H1 (cell line): ENCODE measurements at regions not wholly inside any gene's neighbourhood (a gene's known extent, or its start where the extent isn't known, plus 50 kb on each side); places are given as distances from the start of the nearest gene placed in this dataset.

ENCODE experiments used
- CTCF ChIA-PET: fragments of 300-600 bp; sonication (Branson Sonifier 250); formaldehyde crosslinking; loops from one replicate; lab custom pipeline; 2021; ENCODE audit not compliant: partially characterized antibody; lab: Charles Lee
- POLR2A ChIA-PET: fragments of 300-600 bp; sonication (Branson Sonifier 250); formaldehyde crosslinking; loops from one replicate; lab custom pipeline; 2021; ENCODE audit warnings: inconsistent platforms; ENCODE audit not compliant: partially characterized antibody; lab: Charles Lee
- DNase-seq, 2 experiments: peaks; one replicate each; pipeline versions ENCODE4 v3.0.0 to v3.0.0-alpha.2; 2010 to 2022; ENCODE audit warnings: low spot score in 2 of 2, low read depth in 1 of 2, mixed read lengths in 1 of 2
- FAIRE-seq: peaks from 2 replicates; lab custom pipeline; 2011; peaks lifted over from hg19 to GRCh38; lab: Jason Lieb, UNC
- H2AFZ ChIP-seq: 2 replicates; pipeline ENCODE4 v1.8.1; 2012; ENCODE audit warnings: low read length, inconsistent platforms
- H2AK5ac ChIP-seq: 2 replicates; pipeline ENCODE4 v1.6.1; 2013; ENCODE audit warnings: low read depth, low read length
- H2BK120ac ChIP-seq: replicated peaks from 2 replicates; pipeline ENCODE3; 2013; ENCODE audit warnings: low read depth, low read length, inconsistent platforms
- H2BK12ac ChIP-seq: 2 replicates; pipeline ENCODE4 v1.6.1; 2013; ENCODE audit warnings: low read depth, low read length
- H2BK15ac ChIP-seq: 2 replicates; pipeline ENCODE4 v1.6.1; 2013; ENCODE audit warnings: low read length
- H2BK20ac ChIP-seq: 2 replicates; pipeline ENCODE4 v1.6.1; 2013; ENCODE audit warnings: low read length
- H2BK5ac ChIP-seq: 2 replicates; pipeline ENCODE4 v1.6.1; 2013; ENCODE audit warnings: low read depth, low read length
- H3K14ac ChIP-seq: 2 replicates; pipeline ENCODE4 v1.6.1; 2013; ENCODE audit warnings: inconsistent platforms; ENCODE audit not compliant: insufficient read length
- H3K18ac ChIP-seq: 2 replicates; pipeline ENCODE4 v1.6.1; 2013; ENCODE audit warnings: low read length; ENCODE audit errors: extremely low read depth
- H3K23ac ChIP-seq: 2 replicates; pipeline ENCODE4 v1.6.1; 2013; ENCODE audit warnings: inconsistent platforms; ENCODE audit not compliant: insufficient read length
- H3K23me2 ChIP-seq: 2 replicates; pipeline ENCODE4 v1.6.1; 2013; ENCODE audit warnings: low read depth, low read length
- H3K27ac ChIP-seq: 2 replicates; pipeline ENCODE4 v1.6.1; 2011; ENCODE audit warnings: low read depth, low read length, inconsistent platforms
- H3K27me3 ChIP-seq, 4 experiments: replicated peaks in 1 of 4; 1 replicate in 1 of 4; 2 replicates in 3 of 4; pipeline versions ENCODE4 v1.6.1 to v1.8.1; 2011 to 2013; ENCODE audit warnings: low read length in 3 of 4, mild to moderate bottlenecking in 3 of 4, inconsistent platforms in 2 of 4, mixed read lengths in 2 of 4, moderate library complexity in 1 of 4; ENCODE audit not compliant: control insufficient read depth in 3 of 4, insufficient read depth in 3 of 4; ENCODE audit errors: extremely low read depth in 1 of 4
- H3K36me3 ChIP-seq, 4 experiments: 2 replicates each; pipeline versions ENCODE4 v1.6.1 to v1.8.1; 2011 to 2013; ENCODE audit warnings: mild to moderate bottlenecking in 4 of 4, low read length in 3 of 4, moderate library complexity in 2 of 4, control low read depth in 1 of 4, inconsistent platforms in 1 of 4; ENCODE audit not compliant: insufficient read depth in 4 of 4, control insufficient read depth in 2 of 4
- H3K4ac ChIP-seq: replicated peaks from 2 replicates; pipeline ENCODE3; 2013; ENCODE audit warnings: low read length, low read depth, mixed read lengths, inconsistent platforms; ENCODE audit not compliant: insufficient read length
- H3K4me1 ChIP-seq, 4 experiments: replicated peaks in 1 of 4; 1 replicate in 1 of 4; 2 replicates in 3 of 4; pipeline versions ENCODE4 v1.6.1 to v1.8.1; 2011 to 2013; ENCODE audit warnings: low read length in 3 of 4, inconsistent platforms in 2 of 4, mixed read lengths in 1 of 4; ENCODE audit not compliant: insufficient read depth in 4 of 4, control insufficient read depth in 3 of 4
- H3K4me2 ChIP-seq, 2 experiments: 2 replicates each; pipeline versions ENCODE4 v1.6.1 to v1.8.1; 2011 to 2013; ENCODE audit warnings: low read depth in 2 of 2, low read length in 2 of 2, control low read depth in 1 of 2, inconsistent platforms in 1 of 2, mild to moderate bottlenecking in 1 of 2; ENCODE audit not compliant: insufficient read depth in 1 of 2
- H3K4me3 ChIP-seq, 4 experiments: fragments of 200-600, 300-600 bp in 1 of 4; sonication (generic), shearing (Covaris generic), sonication (Bioruptor Twin) in 1 of 4; 2 replicates each; pipeline versions ENCODE4 v1.5.1 to v1.8.1; 2011 to 2016; ENCODE audit warnings: low read length in 4 of 4, low read depth in 3 of 4, control low read depth in 2 of 4, inconsistent platforms in 2 of 4, mild to moderate bottlenecking in 2 of 4, mixed read lengths in 1 of 4, moderate library complexity in 1 of 4; ENCODE audit not compliant: insufficient read depth in 2 of 4; ENCODE audit errors: extremely low read depth in 1 of 4
- H3K56ac ChIP-seq: replicated peaks from 2 replicates; pipeline ENCODE3; 2013; ENCODE audit warnings: low read depth, mild to moderate bottlenecking, mixed read lengths, low read length, inconsistent platforms; ENCODE audit not compliant: insufficient read length
- H3K79me1 ChIP-seq: 2 replicates; pipeline ENCODE4 v1.6.1; 2013; ENCODE audit warnings: low read depth, low read length, control low read depth
- H3K79me2 ChIP-seq, 2 experiments: 2 replicates each; pipeline versions ENCODE4 v1.6.1 to v1.8.1; 2012 to 2013; ENCODE audit warnings: low read length in 2 of 2, mild to moderate bottlenecking in 2 of 2, inconsistent platforms in 1 of 2; ENCODE audit not compliant: insufficient read depth in 2 of 2, control insufficient read depth in 1 of 2
- H3K9ac ChIP-seq, 4 experiments: replicated peaks in 1 of 4; 1 replicate in 1 of 4; 2 replicates in 3 of 4; pipeline versions ENCODE4 v1.6.1 to v1.8.1; 2011 to 2013; ENCODE audit warnings: low read depth in 3 of 4, low read length in 3 of 4, control low read depth in 2 of 4, mild to moderate bottlenecking in 2 of 4, moderate library complexity in 2 of 4, inconsistent platforms in 1 of 4; ENCODE audit errors: extremely low read depth in 1 of 4
- H3K9me3 ChIP-seq, 2 experiments: 2 replicates each; pipeline versions ENCODE4 v1.6.1 to v1.8.1; 2012 to 2013; ENCODE audit warnings: mild to moderate bottlenecking in 2 of 2, moderate library complexity in 2 of 2, control low read depth in 1 of 2, inconsistent platforms in 1 of 2, low read depth in 1 of 2, low read length in 1 of 2, mixed read lengths in 1 of 2; ENCODE audit not compliant: insufficient read depth in 2 of 2
- H4K20me1 ChIP-seq, 2 experiments: replicated peaks in 1 of 2; 2 replicates each; pipeline versions ENCODE3 to v1.8.1; 2011 to 2013; ENCODE audit warnings: inconsistent platforms in 2 of 2, low read length in 2 of 2, mild to moderate bottlenecking in 1 of 2; ENCODE audit not compliant: insufficient read depth in 2 of 2, control insufficient read depth in 1 of 2
- H4K5ac ChIP-seq: 2 replicates; pipeline ENCODE4 v1.6.1; 2013; ENCODE audit warnings: low read length, low read depth, mixed read lengths, inconsistent platforms; ENCODE audit not compliant: insufficient read length
- H4K8ac ChIP-seq: 2 replicates; pipeline ENCODE4 v1.8.0; 2013; ENCODE audit warnings: mild to moderate bottlenecking, moderate library complexity, low read length, inconsistent platforms; ENCODE audit not compliant: insufficient read depth; ENCODE audit errors: extremely low read depth
- H4K91ac ChIP-seq: replicated peaks from 2 replicates; pipeline ENCODE3; 2013; ENCODE audit warnings: low read length, mixed read lengths, inconsistent platforms; ENCODE audit not compliant: insufficient read length
- ATF3 ChIP-seq: IDR thresholded peaks from 2 replicates; pipeline ENCODE4 v1.6.1; 2011; ENCODE audit warnings: low read depth, mild to moderate bottlenecking, low read length; ENCODE audit not compliant: insufficient read depth
- CTCF ChIP-seq, 3 experiments: IDR thresholded peaks; 1 replicate in 2 of 3; 2 replicates in 1 of 3; pipeline versions ENCODE4 v1.5.1 to v1.6.1; 2011; ENCODE audit warnings: low read length in 3 of 3, mild to moderate bottlenecking in 3 of 3, inconsistent platforms in 2 of 3, low read depth in 1 of 3, moderate library complexity in 1 of 3; ENCODE audit not compliant: insufficient read depth in 1 of 3; ENCODE audit errors: control extremely low read depth in 1 of 3
- GABPA ChIP-seq: IDR thresholded peaks from 2 replicates; pipeline ENCODE4 v1.6.1; 2011; ENCODE audit warnings: mild to moderate bottlenecking, low read length, moderate library complexity, borderline replicate concordance; ENCODE audit not compliant: insufficient read depth
- GTF2F1 ChIP-seq: IDR thresholded peaks from 2 replicates; pipeline ENCODE4 v1.6.1; 2012; ENCODE audit warnings: low read depth, low read length, improper control_type of control experiment, borderline replicate concordance
- HDAC2 ChIP-seq, 2 experiments: fragments of 300-600 bp in 1 of 2; sonication (generic) in 1 of 2; IDR thresholded peaks; 2 replicates each; pipeline ENCODE4 v1.6.1; 2011 to 2012; ENCODE audit warnings: low read depth in 2 of 2, low read length in 2 of 2, mild to moderate bottlenecking in 2 of 2, moderate library complexity in 2 of 2, borderline replicate concordance in 1 of 2, inconsistent platforms in 1 of 2
- KDM4A ChIP-seq: IDR thresholded peaks from one replicate; pipeline ENCODE4 v1.7.1; 2012; ENCODE audit warnings: low read depth, mild to moderate bottlenecking, moderate library complexity, low read length, inconsistent platforms; ENCODE audit not compliant: severe bottlenecking
- PHF8 ChIP-seq: fragments of 200-600 bp; sonication (generic); conservative IDR thresholded peaks from 2 replicates; pipeline ENCODE4 v1.7.1; 2012; ENCODE audit warnings: low read depth, mild to moderate bottlenecking, inconsistent platforms, low read length, moderate library complexity
- SIX5 ChIP-seq: IDR thresholded peaks from 2 replicates; pipeline ENCODE4 v1.6.1; 2011; ENCODE audit warnings: mild to moderate bottlenecking, low read depth, low read length
- TBP ChIP-seq: IDR thresholded peaks from 2 replicates; pipeline ENCODE4 v1.6.1; 2011; ENCODE audit warnings: low read depth, low read length, improper control_type of control experiment
- WGBS, 2 experiments: shearing (Covaris generic) in 1 of 2; methylation state at CpG; one replicate each; pipeline versions ENCODE4 v1.1.6 to v1.1.7; 2013 to 2015; ENCODE audit warnings: low lambda C conversion rate in 2 of 2, mixed read lengths in 2 of 2, inconsistent platforms in 1 of 2, low coverage in 1 of 2, missing lambda C conversion rate in 1 of 2; ENCODE audit not compliant: insufficient replicate concordance in 2 of 2, insufficient coverage in 1 of 2, insufficient read length in 1 of 2; ENCODE audit errors: extremely low coverage in 1 of 2, missing lambda C conversion rate in 1 of 2; 5-methylcytosine and 5-hydroxymethylcytosine counted together

- Histone ChIP-seq H3K56ac (no peak overlapping the region), H4K91ac (no peak overlapping the region), H3K18ac (no peak overlapping the region), H3K4me2 (no peak overlapping the region), H3K79me1 (no peaks in the 10 kb centered on the region), H2BK120ac (no peak overlapping the region), H2BK15ac (no peak overlapping the region), H2BK5ac (no peak overlapping the region), H3K27me3 (peaks cover 0 to 14% (median 2%) of the 10 kb centered on the region in 4 experiments; a peak in 3 of 7 replicates), H3K9me3 (no peaks in the 10 kb centered on the region), H3K23ac (no peak overlapping the region), H3K4ac (no peak overlapping the region), H3K27ac (no peak overlapping the region), H3K14ac (no peak overlapping the region), H3K4me1 (peaks cover 9 to 17% (median 11%) of the 10 kb centered on the region in 4 experiments), H4K8ac (no peak overlapping the region), H4K20me1 (no peaks in the 10 kb centered on the region), H3K9ac (no peak overlapping the region), H4K5ac (no peak overlapping the region), H2AK5ac (no peak overlapping the region), H2BK20ac (no peak overlapping the region), H3K23me2 (no peaks in the 10 kb centered on the region; the same call in 1 of the 2 replicates), H3K36me3 (no peaks in the 10 kb centered on the region), H3K4me3 (no peak overlapping the region), H2BK12ac (no peak overlapping the region), H3K79me2 (no peaks in the 10 kb centered on the region), H2AFZ (no peak overlapping the region)
- POLR2A ChIA-PET: no interaction called here
- 67% methylated on average over 1 of the region's 1 CpG; no CpG with 5 or more reads in 1 of the 2 experiments for WGBS, 2 experiments
- DNase-seq (no peak), FAIRE-seq (no peak)
- CTCF ChIA-PET: interaction anchor here (0.7 to 4.1 kb wide), 4 partner anchors 108 to 158 kb away, joined by 3 to 15 read pairs (median 4); partner anchors contain the start of gene THBD
- TF ChIP-seq ATF3 (no peak), GTF2F1 (no peak), KDM4A (no peak), TBP (no peak), GABPA (no peak), CTCF (IDR thresholded peaks at IDR 0.05; ENCODE audit: control extremely low read depth in 1 of 3, insufficient read depth in 1 of 3, low read depth in 1 of 3, low read length in 3 of 3) (no peak), HDAC2 (IDR thresholded peaks at IDR 0.05; ENCODE audit: borderline replicate concordance in 1 of 2, low read depth in 2 of 2, low read length in 2 of 2) (no peak), PHF8 (no peak), SIX5 (no peak)
Measured at GRCh38 chr20:23207826-23208540, 121.9 kb upstream of the CD93 start.
